ENCODE measurements at regions not wholly inside any gene's neighbourhood (a gene's known extent, or its start where the extent isn't known, plus 50 kb on each side); places are given as distances from the start of the nearest gene placed in this dataset.
"Not testable (repeated sequence)": the region's sequence is repeated elsewhere in the genome, so short reads cannot be mapped to it uniquely, and the experiment has no call there.

- no peak for DNase-seq
Measured at GRCh38 chr2:11077411-11077810, 77.9 kb upstream of the SLC66A3 start.

- DNase-seq = no peak
Measured at GRCh38 chr2:11079136-11079824, 76.0 kb upstream of the SLC66A3 start.

GRCh38 chr2:11080253-11081115 lies 74.8 kb upstream of the SLC66A3 start:
- no peak for DNase-seq

GRCh38 chr2:11082880-11083279 lies 72.4 kb upstream of the SLC66A3 start:
- DNase-seq = no peak

- not testable (repeated sequence) for DNase-seq
Measured at GRCh38 chr2:11088821-11089220, 66.4 kb upstream of the SLC66A3 start.

GRCh38 chr2:11090187-11090586 lies 65.1 kb upstream of the SLC66A3 start:
- DNase-seq = no peak

- no peak for DNase-seq
Measured at GRCh38 chr2:11092701-11093335, 62.4 kb upstream of the SLC66A3 start.

GRCh38 chr2:11093467-11093866 lies 61.8 kb upstream of the SLC66A3 start:
- DNase-seq = no peak

GRCh38 chr2:11094021-11094810 lies 61.1 kb upstream of the SLC66A3 start:
- no peak for DNase-seq

GRCh38 chr2:11096591-11096990 lies 58.7 kb upstream of the SLC66A3 start:
- DNase-seq = no peak

GRCh38 chr2:11097038-11097720 lies 58.1 kb upstream of the SLC66A3 start:
- no peak for DNase-seq

GRCh38 chr2:11097854-11098387 lies 57.3 kb upstream of the SLC66A3 start:
- no peak for DNase-seq

GRCh38 chr2:11099122-11100065 lies 55.9 kb upstream of the SLC66A3 start:
- DNase-seq = no peak

- no peak for DNase-seq
Measured at GRCh38 chr2:11100130-11100529, 55.1 kb upstream of the SLC66A3 start.

- DNase-seq = no peak
Measured at GRCh38 chr2:11100976-11101375, 54.3 kb upstream of the SLC66A3 start.

- no peak for DNase-seq
Measured at GRCh38 chr2:11101430-11101829, 53.8 kb upstream of the SLC66A3 start.

GRCh38 chr2:11102466-11102865 lies 52.8 kb upstream of the SLC66A3 start:
- no peak for DNase-seq

GRCh38 chr2:11102956-11103860 lies 52.1 kb upstream of the SLC66A3 start:
- no peak for DNase-seq

GRCh38 chr2:11103984-11104793 lies 51.1 kb upstream of the SLC66A3 start:
- no peak for DNase-seq
